ENCODE measurements at regions not wholly inside any gene's neighbourhood (a gene's known extent, or its start where the extent isn't known, plus 50 kb on each side); places are given as distances from the start of the nearest gene placed in this dataset.

GRCh38 chr10:18795549-18795948 lies 136.3 kb downstream of the ARL5B start:
- ATAC-seq (no peak), DNase-seq (ENCODE audit: low read depth, low spot score) (no peak)
- H3K4me3 ChIP-seq (replicated peaks in 1 of 2; ENCODE audit: low read depth in 1 of 2, low read length in 2 of 2) = no peak overlapping the region
- ChIA-PET RAD21 (ENCODE audit: low non-redundant PET in 1 of 2, low total read pairs in 2 of 2, uncharacterized antibody in 2 of 2, unreplicated experiment in 2 of 2) (no interaction called here), CTCF (no interaction called here), POLR2A (no interaction called here)
- H3K4me2 ChIP-seq (ENCODE audit: low read length) = no peak overlapping the region
- H3K9me3 ChIP-seq (ENCODE audit: control insufficient read depth in 1 of 2, insufficient read depth in 1 of 2, low read depth in 1 of 2, low read length in 2 of 2) = no peaks in the 10 kb centered on the region
- no TSS peak for BruUV-seq (replicated peaks)
- H2AFZ ChIP-seq (ENCODE audit: low read depth, low read length, poor library complexity, severe bottlenecking) = no peak overlapping the region
- TF ChIP-seq SIN3A (IDR thresholded peaks at IDR 0.05; ENCODE audit: low read depth) = no peak
- H3K4me1 ChIP-seq (ENCODE audit: control insufficient read depth in 1 of 2, insufficient read depth in 2 of 2, low read length in 2 of 2) = no peaks in the 10 kb centered on the region
- no peaks in the 10 kb centered on the region for H3K79me2 ChIP-seq (ENCODE audit: insufficient read depth, low read length)
- no peak overlapping the region for H3K9ac ChIP-seq (ENCODE audit: low read length)
- intact Hi-C loops (cut with micrococcal nuclease) = no loop called here
- H3K9me2 ChIP-seq (ENCODE audit: insufficient read depth) = no peaks in the 10 kb centered on the region
- no peak overlapping the region for H3K27ac ChIP-seq (ENCODE audit: low read depth, low read length)
- no peaks in the 10 kb centered on the region for H4K20me1 ChIP-seq (ENCODE audit: insufficient read depth)
- H3K27me3 ChIP-seq (ENCODE audit: insufficient read depth, low read length) = no peaks in the 10 kb centered on the region
- H3K36me3 ChIP-seq (ENCODE audit: control insufficient read depth in 1 of 2, insufficient read depth in 2 of 2, low read length in 2 of 2) = no peaks in the 10 kb centered on the region

DNA sequence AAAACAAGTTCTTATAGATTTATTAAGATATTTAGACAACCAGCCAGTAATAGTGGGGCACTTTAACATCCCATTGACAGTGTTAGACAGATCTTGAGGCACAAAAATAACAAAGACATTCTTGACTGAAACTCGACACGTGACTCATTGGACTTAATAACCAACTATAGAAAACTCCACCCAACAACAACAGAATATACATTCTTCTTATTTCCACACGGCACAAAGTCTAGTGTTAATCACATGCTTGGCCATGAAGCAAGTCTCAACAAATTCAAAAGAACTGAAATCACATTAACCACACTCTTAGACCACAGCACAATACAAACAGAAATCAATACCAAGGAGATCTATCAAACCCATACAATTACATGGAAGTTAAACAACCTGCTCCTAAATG lies 138.1 kb downstream of the ARL5B start:
- Histone ChIP-seq H3K36me3 (ENCODE audit: control insufficient read depth in 1 of 2, insufficient read depth in 2 of 2, low read length in 2 of 2) (no peaks in the 10 kb centered on the region), H3K27ac (ENCODE audit: low read depth, low read length) (no peak overlapping the region), H3K4me1 (ENCODE audit: control insufficient read depth in 1 of 2, insufficient read depth in 2 of 2, low read length in 2 of 2) (no peaks in the 10 kb centered on the region), H3K27me3 (ENCODE audit: insufficient read depth, low read length) (no peaks in the 10 kb centered on the region), H3K79me2 (ENCODE audit: insufficient read depth, low read length) (no peaks in the 10 kb centered on the region), H3K9me3 (ENCODE audit: control insufficient read depth in 1 of 2, insufficient read depth in 1 of 2, low read depth in 1 of 2, low read length in 2 of 2) (no peaks in the 10 kb centered on the region), H3K4me2 (ENCODE audit: low read length) (no peak overlapping the region), H3K9ac (ENCODE audit: low read length) (no peak overlapping the region), H2AFZ (ENCODE audit: low read depth, low read length, poor library complexity, severe bottlenecking) (no peak overlapping the region), H3K4me3 (replicated peaks in 1 of 2; ENCODE audit: low read depth in 1 of 2, low read length in 2 of 2) (no peak overlapping the region), H3K9me2 (ENCODE audit: insufficient read depth) (no peaks in the 10 kb centered on the region), H4K20me1 (ENCODE audit: insufficient read depth) (no peaks in the 10 kb centered on the region)
- ChIA-PET RAD21 (ENCODE audit: low non-redundant PET in 1 of 2, low total read pairs in 2 of 2, uncharacterized antibody in 2 of 2, unreplicated experiment in 2 of 2) (no interaction called here), CTCF (no interaction called here), POLR2A (no interaction called here)
- ATAC-seq = no peak
- BruUV-seq (replicated peaks) = no TSS peak
- intact Hi-C loops (cut with micrococcal nuclease) = no loop called here
- no peak for DNase-seq (ENCODE audit: low read depth, low spot score)
- TF ChIP-seq EZH2 (IDR thresholded peaks at IDR 0.05) = no peak
- no peak for TF ChIP-seq ZBTB33 (IDR thresholded peaks at IDR 0.05; ENCODE audit: extremely low read depth, insufficient replicate concordance, low read length)
- TF ChIP-seq SRF (IDR thresholded peaks at IDR 0.05; ENCODE audit: low read depth) = no peak
- TF ChIP-seq EGR1 (IDR thresholded peaks at IDR 0.05; ENCODE audit: low read depth) = no peak
- no peak for TF ChIP-seq TCF7L2 (IDR thresholded peaks at IDR 0.05; ENCODE audit: borderline replicate concordance, extremely low read depth, insufficient read depth, insufficient read length)
- TF ChIP-seq MAX (IDR thresholded peaks at IDR 0.05) = no peak
- TF ChIP-seq ATF3 (IDR thresholded peaks at IDR 0.05) = no peak
- TF ChIP-seq CTCF (IDR thresholded peaks at IDR 0.05 in 2 of 3, conservative IDR thresholded peaks at IDR 0.05 in 1 of 3; ENCODE audit: borderline replicate concordance in 1 of 3, insufficient read depth in 1 of 3, low read depth in 2 of 3, low read length in 2 of 3) = no peak
- TF ChIP-seq CEBPB (IDR thresholded peaks at IDR 0.05; ENCODE audit: low read depth) = no peak
- no peak for TF ChIP-seq ZFX (IDR thresholded peaks at IDR 0.05)
- no peak for TF ChIP-seq JUND (IDR thresholded peaks at IDR 0.05)
- no peak for TF ChIP-seq REST (IDR thresholded peaks at IDR 0.05; ENCODE audit: low read depth)
- TF ChIP-seq SIN3A (IDR thresholded peaks at IDR 0.05; ENCODE audit: low read depth) = no peak
- no peak for TF ChIP-seq SP1 (IDR thresholded peaks at IDR 0.05; ENCODE audit: low read depth)
